HepG2 (cell line): ENCODE measurements at regions not wholly inside any gene's neighbourhood (a gene's known extent, or its start where the extent isn't known, plus 50 kb on each side); places are given as distances from the start of the nearest gene placed in this dataset.

Experiments
- ATAC-seq: fragments of 200-7000 bp; cut with Tn5 transposase; 3 replicates; pipeline ENCODE4 v1.9.1; 2020; ENCODE audit warnings: mild to moderate bottlenecking, moderate library complexity
- BruUV-seq: library from RNA; stranded (reverse); fragments of 400-500 nt; replicated peaks from 2 replicates; lab custom pipeline; 2021; lab: Mats Ljungman, UMichigan
- CTCF ChIA-PET: fragments of 300-600 bp; formaldehyde crosslinking; extraction: SDS; loops from one replicate; lab custom pipeline; 2021; ENCODE audit warnings: low total read pairs, inconsistent platforms, low intra/inter-chr PET ratio; lab: Yijun Ruan, JAX
- POLR2A ChIA-PET: fragments of 350-600 bp; sonication (Branson Sonifier 250); formaldehyde crosslinking; loops from one replicate; lab custom pipeline; 2020; ENCODE audit warnings: antibody characterized with exemption, inconsistent platforms; lab: Yijun Ruan, JAX
- DNase-seq: peaks from one replicate; pipeline ENCODE4 v3.0.0-alpha.2; 2015; ENCODE audit warnings: low spot score
- FAIRE-seq: peaks from 3 replicates; lab custom pipeline; 2011; peaks lifted over from hg19 to GRCh38; lab: Jason Lieb, UNC
- H2AFZ ChIP-seq: one replicate; pipeline ENCODE4 v1.6.1; 2011; ENCODE audit warnings: low read length, inconsistent platforms
- H3K27ac ChIP-seq: fragments of 300-600 bp; 3 replicates; pipeline ENCODE4 v1.8.0; 2011; ENCODE audit warnings: mixed run types, mild to moderate bottlenecking, mixed read lengths, low read length, inconsistent platforms; ENCODE audit not compliant: insufficient read depth; ENCODE audit errors: extremely low read length
- H3K27me3 ChIP-seq, 2 experiments: fragments of 200-600 bp in 1 of 2; 2 replicates in 1 of 2; 3 replicates in 1 of 2; pipeline versions ENCODE4 v1.6.0 to v1.8.0; 2011; ENCODE audit warnings: low read length in 2 of 2, mild to moderate bottlenecking in 2 of 2, moderate library complexity in 2 of 2, inconsistent platforms in 1 of 2; ENCODE audit not compliant: insufficient read depth in 2 of 2, control insufficient read depth in 1 of 2
- H3K36me3 ChIP-seq, 2 experiments: fragments of 200-600 bp in 1 of 2; replicated peaks in 1 of 2; 2 replicates in 1 of 2; 3 replicates in 1 of 2; pipeline versions ENCODE4 v1.5.1 to v1.8.0; 2011; ENCODE audit warnings: low read length in 2 of 2, inconsistent platforms in 1 of 2; ENCODE audit not compliant: insufficient read depth in 2 of 2, control insufficient read depth in 1 of 2
- H3K4me1 ChIP-seq: 2 replicates; pipeline ENCODE4 v1.5.1; 2012; ENCODE audit warnings: low read length, inconsistent platforms; ENCODE audit not compliant: insufficient read depth
- H3K4me2 ChIP-seq: 2 replicates; pipeline ENCODE4 v1.6.0; 2011; ENCODE audit warnings: low read depth, low read length, inconsistent platforms
- H3K4me3 ChIP-seq, 3 experiments: fragments of 200-600 bp in 1 of 3; sonication (generic), shearing (Covaris generic) in 1 of 3; replicated peaks in 1 of 3; 2 replicates each; pipeline ENCODE4 v1.5.1; 2011 to 2016; ENCODE audit warnings: low read length in 3 of 3, inconsistent platforms in 2 of 3, low read depth in 2 of 3, mild to moderate bottlenecking in 2 of 3, control low read depth in 1 of 3, mixed read lengths in 1 of 3; ENCODE audit not compliant: insufficient read depth in 1 of 3
- H3K79me2 ChIP-seq: one replicate; pipeline ENCODE4 v1.6.1; 2011; ENCODE audit warnings: low read length, inconsistent platforms; ENCODE audit not compliant: insufficient read depth
- H3K9ac ChIP-seq: 2 replicates; pipeline ENCODE4 v1.6.0; 2011; ENCODE audit warnings: mild to moderate bottlenecking, low read depth, low read length, inconsistent platforms; ENCODE audit not compliant: insufficient read depth
- H3K9me3 ChIP-seq: 2 replicates; pipeline ENCODE4 v1.5.1; 2012; ENCODE audit warnings: mild to moderate bottlenecking, low read length
- H4K20me1 ChIP-seq: 2 replicates; pipeline ENCODE4 v1.6.0; 2011; ENCODE audit warnings: inconsistent platforms, mild to moderate bottlenecking, low read length, moderate library complexity; ENCODE audit not compliant: insufficient read depth
- CEBPG ChIP-seq: IDR thresholded peaks from 2 replicates; pipeline ENCODE4 v1.6.1; 2016
- CENPT ChIP-seq: sonication (generic); formaldehyde crosslinking; IDR thresholded peaks from 2 replicates; pipeline ENCODE4 v1.8.0; 2022; ENCODE audit warnings: low read depth, mild to moderate bottlenecking, moderate library complexity, missing genetic modification reagents
- GLI4 ChIP-seq: sonication (generic); formaldehyde crosslinking; IDR thresholded peaks from 2 replicates; pipeline ENCODE4 v1.5.1; 2020; ENCODE audit warnings: missing genetic modification reagents, mild to moderate bottlenecking, moderate library complexity, borderline replicate concordance
- KMT2A ChIP-seq: sonication (generic); formaldehyde crosslinking; IDR thresholded peaks from 2 replicates; pipeline ENCODE4 v1.4.0; 2020; ENCODE audit warnings: missing genetic modification reagents
- MED8 ChIP-seq: sonication (generic); formaldehyde crosslinking; IDR thresholded peaks from 2 replicates; pipeline ENCODE4 v1.8.1; 2023; ENCODE audit warnings: mild to moderate bottlenecking, missing genetic modification reagents; ENCODE audit not compliant: insufficient replicate concordance
- NONO ChIP-seq, 2 experiments: fragments of 450-650 bp in 1 of 2; sonication (generic) in 1 of 2; formaldehyde crosslinking in 1 of 2; IDR thresholded peaks in 1 of 2; conservative IDR thresholded peaks in 1 of 2; 2 replicates each; pipeline versions ENCODE4 v1.6.1 to v1.8.0; 2017 to 2022; ENCODE audit warnings: mild to moderate bottlenecking in 1 of 2, missing genetic modification reagents in 1 of 2, moderate library complexity in 1 of 2
- PCBP1 ChIP-seq: fragments of 200-400 bp; formaldehyde crosslinking; IDR thresholded peaks from 2 replicates; pipeline ENCODE4 v1.6.1; 2017; ENCODE audit warnings: mild to moderate bottlenecking, low read depth, low read length, borderline replicate concordance
- PITX1 ChIP-seq: sonication (generic); formaldehyde crosslinking; IDR thresholded peaks from 2 replicates; pipeline ENCODE4 v1.5.1; 2020; ENCODE audit warnings: mild to moderate bottlenecking, missing genetic modification reagents
- REXO4 ChIP-seq: sonication (generic); formaldehyde crosslinking; IDR thresholded peaks from 2 replicates; pipeline ENCODE4 v1.8.0; 2022; ENCODE audit warnings: missing genetic modification reagents, mild to moderate bottlenecking, borderline replicate concordance
- RFX5 ChIP-seq: IDR thresholded peaks from 2 replicates; pipeline ENCODE4 v1.6.1; 2011; ENCODE audit warnings: low read depth, low read length, improper control_type of control experiment
- YEATS4 ChIP-seq: sonication (generic); formaldehyde crosslinking; IDR thresholded peaks from 2 replicates; pipeline ENCODE4 v1.4.0; 2020; ENCODE audit warnings: missing genetic modification reagents, borderline replicate concordance
- ZFP36 ChIP-seq: fragments of 150-350 bp; IDR thresholded peaks from 2 replicates; pipeline ENCODE4 v1.6.1; 2018; ENCODE audit warnings: borderline replicate concordance, low read length, low read depth; ENCODE audit not compliant: partially characterized antibody
- ZNF136 ChIP-seq: sonication (generic); formaldehyde crosslinking; IDR thresholded peaks from 2 replicates; pipeline ENCODE4 v1.8.1; 2022; ENCODE audit warnings: low read depth, mild to moderate bottlenecking, moderate library complexity, missing genetic modification reagents
- ZNF329 ChIP-seq: sonication (generic); formaldehyde crosslinking; IDR thresholded peaks from 2 replicates; pipeline ENCODE4 v1.9.0; 2021; ENCODE audit warnings: low read depth, mild to moderate bottlenecking, missing genetic modification reagents
- ZNF367 ChIP-seq: sonication (generic); formaldehyde crosslinking; IDR thresholded peaks from 2 replicates; pipeline ENCODE4 v1.4.0; 2020; ENCODE audit warnings: missing genetic modification reagents, borderline replicate concordance
- ZNF441 ChIP-seq: sonication (generic); formaldehyde crosslinking; IDR thresholded peaks from 2 replicates; pipeline ENCODE4 v1.7.0; 2021; ENCODE audit warnings: missing genetic modification reagents, borderline replicate concordance
- WGBS: methylation state at CpG from one replicate; pipeline ENCODE4 v1.1.6; 2017; ENCODE audit warnings: low lambda C conversion rate; 5-methylcytosine and 5-hydroxymethylcytosine counted together
- in situ Hi-C: cut with HindIII; loops from 2 replicates; pipeline ENCODE4 v1.10.0; 2017; ENCODE audit warnings: low pct_unique_long_range_greater_than_20kb; ENCODE audit not compliant: extremely low pct_ligation_motif_present
- intact Hi-C: fragments of 100-400 bp; cut with micrococcal nuclease; formaldehyde crosslinking; loops from one replicate; pipeline ENCODE4 v1.10.0; 2022; ENCODE audit not compliant: unreplicated experiment
- TF ChIP-seq, protein P1 (sequence below): sonication (generic); formaldehyde crosslinking; conservative IDR thresholded peaks from 2 replicates; pipeline ENCODE4 v1.8.0; 2022; ENCODE audit warnings: mild to moderate bottlenecking, moderate library complexity, missing genetic modification reagents
- TF ChIP-seq, protein P2 (sequence below): sonication (generic); formaldehyde crosslinking; IDR thresholded peaks from 2 replicates; pipeline ENCODE4 v1.8.0; 2022; ENCODE audit warnings: low read depth, missing genetic modification reagents

DNA sequence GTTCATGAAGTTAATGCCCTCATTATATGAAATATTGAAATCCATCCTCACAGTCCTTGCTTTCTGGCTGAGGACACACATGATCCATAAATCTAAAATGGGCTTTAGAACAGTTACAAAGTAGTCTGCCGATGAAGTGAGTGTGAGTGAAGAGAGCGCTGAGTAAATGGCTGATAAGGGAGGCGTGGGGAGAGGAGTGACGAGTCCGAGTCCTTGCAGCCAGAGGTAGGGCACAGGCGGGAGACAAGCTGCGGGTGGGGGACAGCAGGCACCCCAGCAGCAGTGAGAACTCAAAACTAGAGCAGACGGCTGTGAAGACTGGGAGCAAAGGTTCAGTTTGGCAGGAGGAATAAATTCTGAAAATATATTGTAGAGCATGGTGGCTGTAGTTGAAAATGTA is 140.1 kb upstream of the ATP2B1 start:
- FAIRE-seq (no peak), DNase-seq (no peak), ATAC-seq (no peak)
- Histone ChIP-seq H3K4me1 (no peaks in the 10 kb centered on the region), H3K27me3 (no peaks in the 10 kb centered on the region), H3K4me3 (no peak overlapping the region), H2AFZ (no peak overlapping the region), H4K20me1 (no peaks in the 10 kb centered on the region), H3K9ac (no peak overlapping the region), H3K36me3 (no peaks in the 10 kb centered on the region), H3K79me2 (no peaks in the 10 kb centered on the region), H3K9me3 (no peaks in the 10 kb centered on the region), H3K27ac (no peak overlapping the region), H3K4me2 (no peak overlapping the region)
- CTCF ChIA-PET, result no interaction called here
- in situ Hi-C loops, result no loop called here
- POLR2A ChIA-PET, result no interaction called here
- no TSS peak for BruUV-seq
- TF ChIP-seq, protein P1, sequence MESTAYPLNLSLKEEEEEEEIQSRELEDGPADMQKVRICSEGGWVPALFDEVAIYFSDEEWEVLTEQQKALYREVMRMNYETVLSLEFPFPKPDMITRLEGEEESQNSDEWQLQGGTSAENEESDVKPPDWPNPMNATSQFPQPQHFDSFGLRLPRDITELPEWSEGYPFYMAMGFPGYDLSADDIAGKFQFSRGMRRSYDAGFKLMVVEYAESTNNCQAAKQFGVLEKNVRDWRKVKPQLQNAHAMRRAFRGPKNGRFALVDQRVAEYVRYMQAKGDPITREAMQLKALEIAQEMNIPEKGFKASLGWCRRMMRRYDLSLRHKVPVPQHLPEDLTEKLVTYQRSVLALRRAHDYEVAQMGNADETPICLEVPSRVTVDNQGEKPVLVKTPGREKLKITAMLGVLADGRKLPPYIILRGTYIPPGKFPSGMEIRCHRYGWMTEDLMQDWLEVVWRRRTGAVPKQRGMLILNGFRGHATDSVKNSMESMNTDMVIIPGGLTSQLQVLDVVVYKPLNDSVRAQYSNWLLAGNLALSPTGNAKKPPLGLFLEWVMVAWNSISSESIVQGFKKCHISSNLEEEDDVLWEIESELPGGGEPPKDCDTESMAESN, result no peak
- TF ChIP-seq MED8 (CRISPR knock-in tag), result no peak
- no peak for TF ChIP-seq ZNF441
- TF ChIP-seq, protein P2, sequence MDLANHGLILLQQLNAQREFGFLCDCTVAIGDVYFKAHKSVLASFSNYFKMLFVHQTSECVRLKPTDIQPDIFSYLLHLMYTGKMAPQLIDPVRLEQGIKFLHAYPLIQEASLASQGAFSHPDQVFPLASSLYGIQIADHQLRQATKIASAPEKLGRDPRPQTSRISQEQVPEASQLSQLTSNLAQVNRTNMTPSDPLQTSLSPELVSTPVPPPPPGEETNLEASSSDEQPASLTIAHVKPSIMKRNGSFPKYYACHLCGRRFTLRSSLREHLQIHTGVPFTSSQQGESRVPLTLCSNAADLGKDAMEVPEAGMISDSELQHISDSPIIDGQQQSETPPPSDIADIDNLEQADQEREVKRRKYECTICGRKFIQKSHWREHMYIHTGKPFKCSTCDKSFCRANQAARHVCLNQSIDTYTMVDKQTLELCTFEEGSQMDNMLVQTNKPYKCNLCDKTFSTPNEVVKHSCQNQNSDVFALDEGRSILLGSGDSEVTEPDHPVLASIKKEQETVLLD (CRISPR knock-in tag), result no peak
- TF ChIP-seq RFX5, result no peak
- TF ChIP-seq KMT2A (CRISPR knock-in tag), result no peak
- TF ChIP-seq GLI4 (CRISPR knock-in tag), result no peak
- TF ChIP-seq CENPT (CRISPR knock-in tag), result no peak
- no peak for TF ChIP-seq ZNF136 (CRISPR knock-in tag)
- TF ChIP-seq ZFP36, result no peak
- TF ChIP-seq REXO4, result no peak
- no peak for TF ChIP-seq PCBP1
- no peak for TF ChIP-seq CEBPG
- TF ChIP-seq PITX1 (CRISPR knock-in tag), result no peak
- no peak for TF ChIP-seq NONO (IDR thresholded peaks at IDR 0.05)
- TF ChIP-seq NONO (CRISPR knock-in tag; conservative IDR thresholded peaks at IDR 0.05), result no peak
- TF ChIP-seq ZNF367 (CRISPR knock-in tag), result no peak
- TF ChIP-seq ZNF329 (CRISPR knock-in tag), result no peak
- TF ChIP-seq YEATS4 (CRISPR knock-in tag), result no peak
- WGBS, result 41% methylated on average over 8 of the region's 8 CpGs
- intact Hi-C loops, result no loop called here
